HEK293 (cell line): ENCODE measurements at regions not wholly inside any gene's neighbourhood (a gene's known extent, or its start where the extent isn't known, plus 50 kb on each side); places are given as distances from the start of the nearest gene placed in this dataset.

Source experiments
- CTCF ChIA-PET: fragments of 350-600 bp; formaldehyde crosslinking; extraction: SDS; loops from one replicate; lab custom pipeline; 2021; ENCODE audit warnings: antibody characterized with exemption; lab: Yijun Ruan, JAX
- POLR2A ChIA-PET: fragments of 300-600 bp; formaldehyde crosslinking; extraction: SDS; loops from one replicate; lab custom pipeline; 2020; ENCODE audit warnings: antibody characterized with exemption, inconsistent platforms; lab: Yijun Ruan, JAX
- H3K27ac ChIP-seq: fragments of 200-500 bp; sonication (Bioruptor generic); 2 replicates; pipeline ENCODE4 v1.5.1; 2014; ENCODE audit warnings: low read depth, low read length, control low read depth, inconsistent platforms; ENCODE audit errors: extremely low read depth
- H3K36me3 ChIP-seq, 2 experiments: fragments of 200-500 bp in 1 of 2; sonication (Bioruptor generic) in 1 of 2; 1 replicate in 1 of 2; 2 replicates in 1 of 2; pipeline ENCODE4 v1.5.1; 2014 to 2017; ENCODE audit warnings: inconsistent platforms in 2 of 2, low read length in 2 of 2; ENCODE audit not compliant: control insufficient read depth in 2 of 2, insufficient read depth in 1 of 2
- H3K4me1 ChIP-seq: fragments of 200-500 bp; sonication (Bioruptor generic); 2 replicates; pipeline ENCODE4 v1.5.1; 2014; ENCODE audit warnings: mild to moderate bottlenecking, low read length, inconsistent platforms; ENCODE audit not compliant: control insufficient read depth, insufficient read depth
- H3K4me3 ChIP-seq: 2 replicates; pipeline ENCODE4 v1.5.1; 2011; ENCODE audit warnings: low read depth, mild to moderate bottlenecking, control low read depth, low read length, moderate library complexity
- H3K9me3 ChIP-seq: fragments of 200-500 bp; sonication (Bioruptor generic); 2 replicates; pipeline ENCODE4 v1.5.1; 2014; ENCODE audit warnings: low read depth, low read length, inconsistent platforms; ENCODE audit not compliant: control insufficient read depth, insufficient read depth
- FEZF1 ChIP-seq: fragments of 450-650 bp; formaldehyde crosslinking; IDR thresholded peaks from 2 replicates; pipeline ENCODE4 v1.5.1; 2016; ENCODE audit warnings: missing biosample characterization, missing genetic modification characterization
- KLF9 ChIP-seq: fragments of 450-650 bp; formaldehyde crosslinking; IDR thresholded peaks from 2 replicates; pipeline ENCODE4 v1.5.1; 2016; ENCODE audit warnings: missing biosample characterization, missing genetic modification characterization, low read depth
- ZFP41 ChIP-seq: fragments of 450-650 bp; formaldehyde crosslinking; IDR thresholded peaks from 2 replicates; pipeline ENCODE4 v1.5.1; 2016; ENCODE audit warnings: missing biosample characterization, missing genetic modification characterization, borderline replicate concordance
- ZNF248 ChIP-seq: fragments of 450-650 bp; formaldehyde crosslinking; IDR thresholded peaks from 2 replicates; pipeline ENCODE4 v1.5.1; 2017; ENCODE audit warnings: missing biosample characterization, missing genetic modification characterization
- ZNF266 ChIP-seq: fragments of 450-650 bp; formaldehyde crosslinking; IDR thresholded peaks from 2 replicates; pipeline ENCODE4 v1.5.1; 2016; ENCODE audit warnings: missing biosample characterization, missing genetic modification characterization, low read depth
- ZNF335 ChIP-seq: fragments of 450-650 bp; formaldehyde crosslinking; conservative IDR thresholded peaks from 2 replicates; pipeline ENCODE4 v1.5.1; 2016; ENCODE audit warnings: missing biosample characterization, missing genetic modification characterization
- ZNF37A ChIP-seq: fragments of 450-650 bp; IDR thresholded peaks from 2 replicates; pipeline ENCODE4 v1.5.1; 2018; ENCODE audit warnings: missing biosample characterization, missing genetic modification characterization
- ZNF394 ChIP-seq: fragments of 450-650 bp; formaldehyde crosslinking; IDR thresholded peaks from 2 replicates; pipeline ENCODE4 v1.5.1; 2016; ENCODE audit warnings: missing biosample characterization, missing genetic modification characterization, mild to moderate bottlenecking, moderate library complexity, borderline replicate concordance
- ZNF404 ChIP-seq: fragments of 450-650 bp; formaldehyde crosslinking; IDR thresholded peaks from 2 replicates; pipeline ENCODE4 v1.5.1; 2017; ENCODE audit warnings: missing biosample characterization, missing genetic modification characterization
- ZNF48 ChIP-seq: fragments of 450-650 bp; formaldehyde crosslinking; IDR thresholded peaks from 2 replicates; pipeline ENCODE4 v1.5.1; 2016; ENCODE audit warnings: missing biosample characterization, missing genetic modification characterization
- ZNF530 ChIP-seq: fragments of 450-650 bp; formaldehyde crosslinking; IDR thresholded peaks from 2 replicates; pipeline ENCODE4 v1.5.1; 2016; ENCODE audit warnings: low read depth, missing biosample characterization, missing genetic modification characterization
- ZNF571 ChIP-seq: fragments of 450-650 bp; formaldehyde crosslinking; IDR thresholded peaks from 2 replicates; pipeline ENCODE4 v1.5.0; 2017; ENCODE audit warnings: missing biosample characterization, missing genetic modification characterization
- ZNF658 ChIP-seq: fragments of 450-650 bp; formaldehyde crosslinking; IDR thresholded peaks from 2 replicates; pipeline ENCODE4; 2016; ENCODE audit warnings: missing biosample characterization, missing genetic modification characterization
- TF ChIP-seq, protein P1 (sequence below): fragments of 450-650 bp; formaldehyde crosslinking; optimal IDR thresholded peaks from 2 replicates; pipeline ENCODE3; 2016; ENCODE audit warnings: missing biosample characterization, mild to moderate bottlenecking, missing genetic modification characterization
- TF ChIP-seq, protein P2 (sequence below): fragments of 450-650 bp; formaldehyde crosslinking; IDR thresholded peaks from 2 replicates; pipeline ENCODE4 v1.5.1; 2017; ENCODE audit warnings: missing biosample characterization, missing genetic modification characterization
- TF ChIP-seq, protein P3 (sequence below): fragments of 450-650 bp; formaldehyde crosslinking; IDR thresholded peaks from 2 replicates; pipeline ENCODE4 v1.5.1; 2017; ENCODE audit warnings: missing biosample characterization, mild to moderate bottlenecking, missing genetic modification characterization, moderate library complexity
- TF ChIP-seq, protein P4 (sequence below): fragments of 450-650 bp; formaldehyde crosslinking; conservative IDR thresholded peaks from 2 replicates; pipeline ENCODE4 v1.5.1; 2016; ENCODE audit warnings: low read depth, missing biosample characterization, missing genetic modification characterization
- TF ChIP-seq, protein P5 (sequence below): fragments of 450-650 bp; formaldehyde crosslinking; IDR thresholded peaks from 2 replicates; pipeline ENCODE4 v1.5.1; 2016; ENCODE audit warnings: missing biosample characterization, missing genetic modification characterization

DNA sequence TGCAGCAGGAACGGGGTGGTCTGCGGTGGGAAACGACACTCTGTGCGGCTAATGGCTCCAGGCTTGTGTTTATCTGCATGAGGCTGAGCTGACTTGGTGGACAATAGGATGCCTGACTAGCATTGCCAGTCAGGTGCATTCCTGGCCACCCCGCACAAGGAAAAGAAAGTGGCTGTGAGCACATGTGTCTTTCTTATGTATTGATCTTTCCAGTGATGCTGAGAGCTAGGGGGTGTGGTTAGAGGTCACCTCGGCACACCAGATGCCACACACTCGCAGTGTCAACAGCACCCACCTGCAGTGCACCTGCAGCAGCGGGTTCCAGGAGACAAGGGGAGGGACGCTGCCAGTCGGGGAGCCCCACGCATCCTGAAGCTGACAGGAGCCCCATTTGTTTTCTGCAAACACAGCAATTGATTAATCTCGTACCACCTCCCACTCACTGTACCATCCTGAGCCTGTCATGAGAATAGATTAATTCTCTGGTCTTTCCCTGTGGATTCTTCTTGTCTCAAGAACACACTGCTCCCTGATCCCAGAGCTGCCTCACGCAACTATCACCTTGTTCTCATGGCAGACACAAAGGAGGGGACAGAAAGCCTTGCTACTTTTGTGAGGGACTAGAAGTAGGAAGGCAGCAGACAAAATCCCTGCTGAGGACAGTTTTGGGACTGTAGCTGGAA, 251.7 kb upstream of the WWC1 start:
- H3K4me3 ChIP-seq, result no peak overlapping the region
- TF ChIP-seq, protein P1, sequence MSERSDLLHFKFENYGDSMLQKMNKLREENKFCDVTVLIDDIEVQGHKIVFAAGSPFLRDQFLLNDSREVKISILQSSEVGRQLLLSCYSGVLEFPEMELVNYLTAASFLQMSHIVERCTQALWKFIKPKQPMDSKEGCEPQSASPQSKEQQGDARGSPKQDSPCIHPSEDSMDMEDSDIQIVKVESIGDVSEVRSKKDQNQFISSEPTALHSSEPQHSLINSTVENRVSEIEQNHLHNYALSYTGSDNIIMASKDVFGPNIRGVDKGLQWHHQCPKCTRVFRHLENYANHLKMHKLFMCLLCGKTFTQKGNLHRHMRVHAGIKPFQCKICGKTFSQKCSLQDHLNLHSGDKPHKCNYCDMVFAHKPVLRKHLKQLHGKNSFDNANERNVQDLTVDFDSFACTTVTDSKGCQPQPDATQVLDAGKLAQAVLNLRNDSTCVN, result no peak
- no peak for TF ChIP-seq ZNF530
- TF ChIP-seq, protein P2, sequence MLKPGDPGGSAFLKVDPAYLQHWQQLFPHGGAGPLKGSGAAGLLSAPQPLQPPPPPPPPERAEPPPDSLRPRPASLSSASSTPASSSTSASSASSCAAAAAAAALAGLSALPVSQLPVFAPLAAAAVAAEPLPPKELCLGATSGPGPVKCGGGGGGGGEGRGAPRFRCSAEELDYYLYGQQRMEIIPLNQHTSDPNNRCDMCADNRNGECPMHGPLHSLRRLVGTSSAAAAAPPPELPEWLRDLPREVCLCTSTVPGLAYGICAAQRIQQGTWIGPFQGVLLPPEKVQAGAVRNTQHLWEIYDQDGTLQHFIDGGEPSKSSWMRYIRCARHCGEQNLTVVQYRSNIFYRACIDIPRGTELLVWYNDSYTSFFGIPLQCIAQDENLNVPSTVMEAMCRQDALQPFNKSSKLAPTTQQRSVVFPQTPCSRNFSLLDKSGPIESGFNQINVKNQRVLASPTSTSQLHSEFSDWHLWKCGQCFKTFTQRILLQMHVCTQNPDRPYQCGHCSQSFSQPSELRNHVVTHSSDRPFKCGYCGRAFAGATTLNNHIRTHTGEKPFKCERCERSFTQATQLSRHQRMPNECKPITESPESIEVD (tag by site-specific recombination), result no peak
- no peak for TF ChIP-seq ZNF248 (tag by site-specific recombination)
- TF ChIP-seq ZNF48 (tag by site-specific recombination), result no peak
- TF ChIP-seq KLF9 (tag by site-specific recombination), result no peak
- TF ChIP-seq ZNF571 (tag by site-specific recombination), result no peak
- TF ChIP-seq, protein P3, sequence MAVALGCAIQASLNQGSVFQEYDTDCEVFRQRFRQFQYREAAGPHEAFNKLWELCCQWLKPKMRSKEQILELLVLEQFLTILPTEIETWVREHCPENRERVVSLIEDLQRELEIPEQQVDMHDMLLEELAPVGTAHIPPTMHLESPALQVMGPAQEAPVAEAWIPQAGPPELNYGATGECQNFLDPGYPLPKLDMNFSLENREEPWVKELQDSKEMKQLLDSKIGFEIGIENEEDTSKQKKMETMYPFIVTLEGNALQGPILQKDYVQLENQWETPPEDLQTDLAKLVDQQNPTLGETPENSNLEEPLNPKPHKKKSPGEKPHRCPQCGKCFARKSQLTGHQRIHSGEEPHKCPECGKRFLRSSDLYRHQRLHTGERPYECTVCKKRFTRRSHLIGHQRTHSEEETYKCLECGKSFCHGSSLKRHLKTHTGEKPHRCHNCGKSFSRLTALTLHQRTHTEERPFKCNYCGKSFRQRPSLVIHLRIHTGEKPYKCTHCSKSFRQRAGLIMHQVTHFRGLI (tag by site-specific recombination), result no peak
- no peak for TF ChIP-seq ZNF658 (tag by site-specific recombination)
- TF ChIP-seq ZNF404, result no peak
- no peak for TF ChIP-seq ZNF394 (tag by site-specific recombination)
- TF ChIP-seq, protein P4, sequence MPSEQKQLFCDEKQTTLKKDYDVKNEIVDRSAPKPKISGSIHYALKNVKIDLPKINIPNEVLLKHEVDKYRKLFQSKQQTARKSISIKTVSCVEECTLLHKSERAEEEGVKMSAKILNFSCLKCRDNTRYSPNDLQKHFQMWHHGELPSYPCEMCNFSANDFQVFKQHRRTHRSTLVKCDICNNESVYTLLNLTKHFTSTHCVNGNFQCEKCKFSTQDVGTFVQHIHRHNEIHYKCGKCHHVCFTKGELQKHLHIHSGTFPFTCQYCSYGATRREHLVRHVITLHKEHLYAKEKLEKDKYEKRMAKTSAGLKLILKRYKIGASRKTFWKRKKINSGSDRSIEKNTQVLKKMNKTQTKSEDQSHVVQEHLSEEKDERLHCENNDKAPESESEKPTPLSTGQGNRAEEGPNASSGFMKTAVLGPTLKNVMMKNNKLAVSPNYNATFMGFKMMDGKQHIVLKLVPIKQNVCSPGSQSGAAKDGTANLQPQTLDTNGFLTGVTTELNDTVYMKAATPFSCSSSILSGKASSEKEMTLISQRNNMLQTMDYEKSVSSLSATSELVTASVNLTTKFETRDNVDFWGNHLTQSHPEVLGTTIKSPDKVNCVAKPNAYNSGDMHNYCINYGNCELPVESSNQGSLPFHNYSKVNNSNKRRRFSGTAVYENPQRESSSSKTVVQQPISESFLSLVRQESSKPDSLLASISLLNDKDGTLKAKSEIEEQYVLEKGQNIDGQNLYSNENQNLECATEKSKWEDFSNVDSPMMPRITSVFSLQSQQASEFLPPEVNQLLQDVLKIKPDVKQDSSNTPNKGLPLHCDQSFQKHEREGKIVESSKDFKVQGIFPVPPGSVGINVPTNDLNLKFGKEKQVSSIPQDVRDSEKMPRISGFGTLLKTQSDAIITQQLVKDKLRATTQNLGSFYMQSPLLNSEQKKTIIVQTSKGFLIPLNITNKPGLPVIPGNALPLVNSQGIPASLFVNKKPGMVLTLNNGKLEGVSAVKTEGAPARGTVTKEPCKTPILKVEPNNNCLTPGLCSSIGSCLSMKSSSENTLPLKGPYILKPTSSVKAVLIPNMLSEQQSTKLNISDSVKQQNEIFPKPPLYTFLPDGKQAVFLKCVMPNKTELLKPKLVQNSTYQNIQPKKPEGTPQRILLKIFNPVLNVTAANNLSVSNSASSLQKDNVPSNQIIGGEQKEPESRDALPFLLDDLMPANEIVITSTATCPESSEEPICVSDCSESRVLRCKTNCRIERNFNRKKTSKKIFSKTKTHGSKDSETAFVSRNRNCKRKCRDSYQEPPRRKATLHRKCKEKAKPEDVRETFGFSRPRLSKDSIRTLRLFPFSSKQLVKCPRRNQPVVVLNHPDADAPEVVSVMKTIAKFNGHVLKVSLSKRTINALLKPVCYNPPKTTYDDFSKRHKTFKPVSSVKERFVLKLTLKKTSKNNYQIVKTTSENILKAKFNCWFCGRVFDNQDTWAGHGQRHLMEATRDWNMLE (tag by site-specific recombination), result no peak
- TF ChIP-seq ZFP41 (tag by site-specific recombination), result no peak
- TF ChIP-seq ZNF266 (tag by site-specific recombination), result no peak
- TF ChIP-seq FEZF1, result no peak
- TF ChIP-seq, protein P5, sequence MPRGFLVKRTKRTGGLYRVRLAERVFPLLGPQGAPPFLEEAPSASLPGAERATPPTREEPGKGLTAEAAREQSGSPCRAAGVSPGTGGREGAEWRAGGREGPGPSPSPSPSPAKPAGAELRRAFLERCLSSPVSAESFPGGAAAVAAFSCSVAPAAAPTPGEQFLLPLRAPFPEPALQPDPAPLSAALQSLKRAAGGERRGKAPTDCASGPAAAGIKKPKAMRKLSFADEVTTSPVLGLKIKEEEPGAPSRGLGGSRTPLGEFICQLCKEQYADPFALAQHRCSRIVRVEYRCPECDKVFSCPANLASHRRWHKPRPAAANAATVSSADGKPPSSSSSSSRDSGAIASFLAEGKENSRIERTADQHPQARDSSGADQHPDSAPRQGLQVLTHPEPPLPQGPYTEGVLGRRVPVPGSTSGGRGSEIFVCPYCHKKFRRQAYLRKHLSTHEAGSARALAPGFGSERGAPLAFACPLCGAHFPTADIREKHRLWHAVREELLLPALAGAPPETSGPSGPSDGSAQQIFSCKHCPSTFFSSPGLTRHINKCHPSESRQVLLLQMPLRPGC (tag by site-specific recombination), result no peak
- no peak for TF ChIP-seq ZNF335 (tag by site-specific recombination)
- TF ChIP-seq ZNF37A (tag by site-specific recombination), result no peak
- TF ChIP-seq, all 188 proteins: peak for 0
- Histone ChIP-seq H3K4me1 (no peaks in the 10 kb centered on the region), H3K9me3 (no peaks in the 10 kb centered on the region), H3K36me3 (no peaks in the 10 kb centered on the region), H3K27ac (no peak overlapping the region)
- ChIA-PET POLR2A (no interaction called here), CTCF (interaction anchor here (0.6 to 1.0 kb wide), 2 partner anchors 316 to 1596 kb away, joined by 3 to 4 read pairs; no protein-coding TSS in a partner anchor)
